PC-3 (cell line): ENCODE measurements at regions not wholly inside any gene's neighbourhood (a gene's known extent, or its start where the extent isn't known, plus 50 kb on each side); places are given as distances from the start of the nearest gene placed in this dataset.

Source experiments
- ATAC-seq: fragments of 200-7000 bp; cut with Tn5 transposase; 2 replicates; pipeline ENCODE4 v1.9.1; 2020; ENCODE audit warnings: mild to moderate bottlenecking, moderate library complexity
- BruUV-seq: library from RNA; stranded (reverse); fragments of 400-500 nt; replicated peaks from 2 replicates; lab custom pipeline; 2021; lab: Mats Ljungman, UMichigan
- CTCF ChIA-PET: fragments of 300-600 bp; sonication (Branson Sonifier 250); formaldehyde crosslinking; loops from one replicate; lab custom pipeline; 2022; ENCODE audit warnings: antibody characterized with exemption; lab: Charles Lee
- POLR2A ChIA-PET: fragments of 300-600 bp; sonication (Branson Sonifier 250); formaldehyde crosslinking; loops from one replicate; lab custom pipeline; 2022; ENCODE audit warnings: antibody characterized with exemption; ENCODE audit not compliant: unreplicated experiment; lab: Charles Lee
- DNase-seq: peaks from one replicate; pipeline ENCODE4 v3.0.0-alpha.2; 2015
- H2AFZ ChIP-seq: fragments of 300-600 bp; sonication (generic); 2 replicates; pipeline ENCODE4 v1.6.0; 2016; ENCODE audit warnings: antibody characterized with exemption, low read length
- H3F3A ChIP-seq: fragments of 300-600 bp; sonication (generic); one replicate; pipeline ENCODE4 v1.6.0; 2017; ENCODE audit warnings: antibody characterized with exemption, low read length, control low read depth, mild to moderate bottlenecking; ENCODE audit not compliant: unreplicated experiment
- H3K27ac ChIP-seq: fragments of 300-600 bp; sonication (generic); 2 replicates; pipeline ENCODE4 v1.5.1; 2016; ENCODE audit warnings: mild to moderate bottlenecking, low read length
- H3K27me3 ChIP-seq: fragments of 300-600 bp; sonication (generic); 2 replicates; pipeline ENCODE4 v1.6.1; 2016; ENCODE audit warnings: low read length, mixed read lengths
- H3K36me3 ChIP-seq: fragments of 300-600 bp; sonication (generic); 2 replicates; pipeline ENCODE4 v1.6.1; 2016; ENCODE audit warnings: low read depth, mixed run types, low read length, mixed read lengths
- H3K4me1 ChIP-seq: fragments of 300-600 bp; sonication (generic); 2 replicates; pipeline ENCODE4 v1.5.1; 2016; ENCODE audit warnings: low read length; ENCODE audit not compliant: insufficient read depth
- H3K4me2 ChIP-seq: fragments of 300-600 bp; sonication (generic); 2 replicates; pipeline ENCODE4 v1.6.0; 2016; ENCODE audit warnings: low read length
- H3K4me3 ChIP-seq: fragments of 300-600 bp; sonication (generic); 2 replicates; pipeline ENCODE4 v1.5.1; 2016; ENCODE audit warnings: mild to moderate bottlenecking, low read length, mixed read lengths
- H3K79me2 ChIP-seq: fragments of 300-600 bp; sonication (generic); 2 replicates; pipeline ENCODE4 v1.6.1; 2017; ENCODE audit warnings: low read length, mixed read lengths
- H3K9ac ChIP-seq: fragments of 300-600 bp; sonication (generic); 2 replicates; pipeline ENCODE4 v1.6.0; 2016; ENCODE audit warnings: mild to moderate bottlenecking, low read length
- H3K9me2 ChIP-seq: fragments of 300-600 bp; sonication (generic); replicated peaks from 2 replicates; pipeline ENCODE4 v1.6.1; 2016; ENCODE audit warnings: mixed run types, low read length, mixed read lengths
- H3K9me3 ChIP-seq: fragments of 300-600 bp; sonication (generic); 2 replicates; pipeline ENCODE4 v1.6.1; 2016; ENCODE audit warnings: low read length, mixed read lengths
- H4K20me1 ChIP-seq: fragments of 300-600 bp; sonication (generic); 2 replicates; pipeline ENCODE4 v1.6.1; 2016; ENCODE audit warnings: low read length, mixed read lengths
- EZH2 ChIP-seq: fragments of 300-600 bp; sonication (generic); IDR thresholded peaks from one replicate; pipeline ENCODE4 v1.6.1; 2017; ENCODE audit warnings: antibody characterized with exemption, mild to moderate bottlenecking, low read length; ENCODE audit not compliant: unreplicated experiment
- EZH2phosphoT487 ChIP-seq: fragments of 300-600 bp; sonication (generic); IDR thresholded peaks from 2 replicates; pipeline ENCODE4 v1.6.1; 2018; ENCODE audit warnings: mild to moderate bottlenecking, antibody characterized with exemption, low read length, borderline replicate concordance
- intact Hi-C: fragments of 100-400 bp; cut with micrococcal nuclease; formaldehyde crosslinking; loops from 2 replicates; pipeline ENCODE4 v1.9.0; 2023
- TF ChIP-seq, protein P1 (sequence below): fragments of 300-600 bp; sonication (generic); conservative IDR thresholded peaks from 2 replicates; pipeline ENCODE4 v1.5.1; 2017; ENCODE audit warnings: antibody characterized with exemption, low read depth, mild to moderate bottlenecking, low read length

GRCh38 chr2:136531731-136532130 is 233.6 kb upstream of the THSD7B start:
- H3K27me3 ChIP-seq, result no peaks in the 10 kb centered on the region
- no peak overlapping the region for H3K4me2 ChIP-seq
- no peak overlapping the region for H2AFZ ChIP-seq
- TF ChIP-seq EZH2phosphoT487 (no peak), EZH2 (no peak)
- TF ChIP-seq, protein P1, sequence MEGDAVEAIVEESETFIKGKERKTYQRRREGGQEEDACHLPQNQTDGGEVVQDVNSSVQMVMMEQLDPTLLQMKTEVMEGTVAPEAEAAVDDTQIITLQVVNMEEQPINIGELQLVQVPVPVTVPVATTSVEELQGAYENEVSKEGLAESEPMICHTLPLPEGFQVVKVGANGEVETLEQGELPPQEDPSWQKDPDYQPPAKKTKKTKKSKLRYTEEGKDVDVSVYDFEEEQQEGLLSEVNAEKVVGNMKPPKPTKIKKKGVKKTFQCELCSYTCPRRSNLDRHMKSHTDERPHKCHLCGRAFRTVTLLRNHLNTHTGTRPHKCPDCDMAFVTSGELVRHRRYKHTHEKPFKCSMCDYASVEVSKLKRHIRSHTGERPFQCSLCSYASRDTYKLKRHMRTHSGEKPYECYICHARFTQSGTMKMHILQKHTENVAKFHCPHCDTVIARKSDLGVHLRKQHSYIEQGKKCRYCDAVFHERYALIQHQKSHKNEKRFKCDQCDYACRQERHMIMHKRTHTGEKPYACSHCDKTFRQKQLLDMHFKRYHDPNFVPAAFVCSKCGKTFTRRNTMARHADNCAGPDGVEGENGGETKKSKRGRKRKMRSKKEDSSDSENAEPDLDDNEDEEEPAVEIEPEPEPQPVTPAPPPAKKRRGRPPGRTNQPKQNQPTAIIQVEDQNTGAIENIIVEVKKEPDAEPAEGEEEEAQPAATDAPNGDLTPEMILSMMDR, result no peak
- H4K20me1 ChIP-seq, result no peaks in the 10 kb centered on the region
- ATAC-seq, result no peak
- H3K9me3 ChIP-seq, result no peaks in the 10 kb centered on the region
- H3K4me3 ChIP-seq, result no peak overlapping the region
- CTCF ChIA-PET, result no interaction called here
- H3K27ac ChIP-seq, result no peak overlapping the region
- no peaks in the 10 kb centered on the region for H3K36me3 ChIP-seq
- POLR2A ChIA-PET, result no interaction called here
- DNase-seq, result no peak
- BruUV-seq, result no TSS peak
- no peaks in the 10 kb centered on the region for H3K9me2 ChIP-seq
- H3K79me2 ChIP-seq, result no peaks in the 10 kb centered on the region
- intact Hi-C loops, result no loop called here
- no peaks in the 10 kb centered on the region for H3K4me1 ChIP-seq
- H3K9ac ChIP-seq, result no peak overlapping the region
- no peaks in the 10 kb centered on the region for H3F3A ChIP-seq

DNA sequence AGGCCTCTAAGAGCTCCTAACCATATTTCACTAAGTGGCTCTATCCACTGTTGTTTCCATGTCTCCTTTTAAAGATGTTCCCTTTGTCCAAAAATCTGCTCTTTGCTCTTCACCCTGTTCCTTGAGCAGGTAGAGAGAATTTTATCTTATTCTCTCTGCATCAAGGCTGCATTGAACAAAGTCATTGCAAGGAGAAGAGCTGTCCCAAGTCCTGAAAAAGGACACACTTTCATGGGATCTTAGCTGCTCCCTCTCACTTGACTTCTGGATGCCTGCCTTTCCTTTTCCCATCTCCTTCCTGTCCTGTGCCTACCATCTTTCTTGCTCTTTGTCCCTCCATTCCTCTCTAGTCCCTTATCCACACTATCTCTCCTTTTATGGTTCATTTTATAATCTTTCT is 235.2 kb upstream of the THSD7B start:
- CTCF ChIA-PET, result no interaction called here
- H3K4me3 ChIP-seq, result no peak overlapping the region

GRCh38 chr2:136527560-136527959 is 237.8 kb upstream of the THSD7B start:
- TF ChIP-seq EZH2phosphoT487, result no peak
- no peak for TF ChIP-seq EZH2
- TF ChIP-seq, protein P1, result no peak
- H3K9me2 ChIP-seq, result no peaks in the 10 kb centered on the region
- H3K36me3 ChIP-seq, result no peaks in the 10 kb centered on the region
- CTCF ChIA-PET, result no interaction called here
- H4K20me1 ChIP-seq, result no peaks in the 10 kb centered on the region
- H3K4me3 ChIP-seq, result no peak overlapping the region
- H3K27ac ChIP-seq, result no peak overlapping the region
- ATAC-seq (no peak), DNase-seq (peak; percentile 44)
- no peak overlapping the region for H2AFZ ChIP-seq
- H3F3A ChIP-seq, result no peaks in the 10 kb centered on the region
- peaks cover 19% of the 10 kb centered on the region for H3K27me3 ChIP-seq
- no peak overlapping the region for H3K9ac ChIP-seq
- intact Hi-C loops, result no loop called here
- BruUV-seq, result no TSS peak
- H3K4me1 ChIP-seq, result no peaks in the 10 kb centered on the region
- POLR2A ChIA-PET, result no interaction called here
- H3K9me3 ChIP-seq, result no peaks in the 10 kb centered on the region
- no peaks in the 10 kb centered on the region for H3K79me2 ChIP-seq
- H3K4me2 ChIP-seq, result no peak overlapping the region

More for the DNA sequence above, 235.2 kb upstream of the THSD7B start:
- Histone ChIP-seq H4K20me1 (no peaks in the 10 kb centered on the region), H3K9me3 (no peaks in the 10 kb centered on the region), H3K9me2 (no peaks in the 10 kb centered on the region), H3K27me3 (peaks cover 3% of the 10 kb centered on the region; the same call in 1 of the 2 replicates), H3K9ac (no peak overlapping the region), H3K36me3 (no peaks in the 10 kb centered on the region), H3K4me2 (no peak overlapping the region), H3K27ac (no peak overlapping the region), H2AFZ (no peak overlapping the region), H3K4me1 (no peaks in the 10 kb centered on the region), H3F3A (no peaks in the 10 kb centered on the region), H3K79me2 (no peaks in the 10 kb centered on the region)
- TF ChIP-seq EZH2phosphoT487 (no peak), EZH2 (no peak)
- TF ChIP-seq, protein P1, result no peak
- ATAC-seq (no peak), DNase-seq (no peak)
- BruUV-seq, result no TSS peak
- intact Hi-C loops, result no loop called here
- POLR2A ChIA-PET, result no interaction called here
